Activated CD4-positive, alpha-beta T cell treated with anti-CD3 and anti-CD28 coated beads, Interleukin-2, Interleukin-4, amounts not matched to agents 100 ng/mL and 50 ng/mL, durations not matched to agents 16 hours and 8 hours (primary cell): ENCODE measurements at regions not wholly inside any gene's neighbourhood (a gene's known extent, or its start where the extent isn't known, plus 50 kb on each side); places are given as distances from the start of the nearest gene placed in this dataset.
"Not testable (repeated sequence)": the region's sequence is repeated elsewhere in the genome, so short reads cannot be mapped to it uniquely, and the experiment has no call there.

Source experiments
- DNase-seq: peaks from one replicate; pipeline ENCODE4 v3.0.0-alpha.2; 2020; ENCODE audit warnings: low spot score

- not testable (repeated sequence) for DNase-seq
These were observed 1268.8 kb downstream of the FOXD4L5 start for GRCh38 chr9:64016246-64016645.

- DNase-seq, result no peak
These were observed 1269.9 kb downstream of the FOXD4L5 start for GRCh38 chr9:64015136-64015535.

GRCh38 chr9:64014386-64015091 lies 1270.5 kb downstream of the FOXD4L5 start:
- DNase-seq, result not testable (repeated sequence)

GRCh38 chr9:64013122-64013521 lies 1271.9 kb downstream of the FOXD4L5 start:
- DNase-seq, result not testable (repeated sequence)

- DNase-seq, result not testable (repeated sequence)
These were observed 1273.0 kb downstream of the FOXD4L5 start for GRCh38 chr9:64012014-64012413.

GRCh38 chr9:63979741-63980140 lies 1305.3 kb downstream of the FOXD4L5 start:
- DNase-seq, result not testable (repeated sequence)
